ENCODE measurements at regions not wholly inside any gene's neighbourhood (a gene's known extent, or its start where the extent isn't known, plus 50 kb on each side); places are given as distances from the start of the nearest gene placed in this dataset.

GRCh38 chr5:87499478-87500410 lies 87.0 kb upstream of the CCNH start:
- no peak for DNase-seq

Data from SHP77 (cell line).